GM12801 (cell line): ENCODE measurements at regions not wholly inside any gene's neighbourhood (a gene's known extent, or its start where the extent isn't known, plus 50 kb on each side); places are given as distances from the start of the nearest gene placed in this dataset.

Experiments used
- TF ChIP-seq, protein P1 (sequence below): IDR thresholded peaks from one replicate; pipeline ENCODE4 v1.5.1; 2011; ENCODE audit warnings: control low read depth; ENCODE audit not compliant: insufficient read length; ENCODE audit errors: extremely low read depth

DNA sequence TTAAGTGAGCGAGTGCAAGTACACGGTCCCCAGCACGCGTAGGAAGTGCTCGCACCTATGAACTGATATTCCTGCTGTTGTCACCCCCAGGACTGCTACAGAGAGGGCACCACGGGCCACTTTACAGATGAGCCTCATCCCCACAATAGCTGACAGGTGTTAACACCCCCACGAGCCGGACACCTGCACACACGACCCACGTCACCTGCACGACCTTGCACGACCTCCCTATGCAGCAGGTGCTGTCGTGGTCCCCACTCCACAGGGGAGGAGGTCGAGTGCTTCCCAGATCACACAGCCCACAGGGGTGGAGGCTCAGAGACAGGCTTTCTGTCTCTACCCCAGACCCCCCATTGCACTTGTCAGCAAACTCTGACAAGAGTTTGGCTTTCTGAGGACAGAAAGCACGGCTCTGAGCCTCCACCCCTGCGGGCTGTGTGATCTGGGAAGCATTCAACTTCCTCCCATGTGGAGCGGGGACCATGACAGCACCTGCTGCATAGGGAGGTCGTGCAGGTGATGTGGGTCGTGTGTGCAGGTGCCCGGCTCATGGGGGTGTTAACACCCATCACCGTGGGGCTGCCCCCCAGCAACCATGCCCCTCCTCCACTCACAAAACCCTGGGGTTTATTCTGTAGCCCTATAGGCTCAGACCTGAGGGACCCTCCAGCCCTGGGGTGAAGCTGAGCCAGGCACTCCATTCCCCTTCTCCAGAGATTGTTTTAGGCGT, 80.8 kb downstream of the MATN1 start:
- TF ChIP-seq, protein P1, sequence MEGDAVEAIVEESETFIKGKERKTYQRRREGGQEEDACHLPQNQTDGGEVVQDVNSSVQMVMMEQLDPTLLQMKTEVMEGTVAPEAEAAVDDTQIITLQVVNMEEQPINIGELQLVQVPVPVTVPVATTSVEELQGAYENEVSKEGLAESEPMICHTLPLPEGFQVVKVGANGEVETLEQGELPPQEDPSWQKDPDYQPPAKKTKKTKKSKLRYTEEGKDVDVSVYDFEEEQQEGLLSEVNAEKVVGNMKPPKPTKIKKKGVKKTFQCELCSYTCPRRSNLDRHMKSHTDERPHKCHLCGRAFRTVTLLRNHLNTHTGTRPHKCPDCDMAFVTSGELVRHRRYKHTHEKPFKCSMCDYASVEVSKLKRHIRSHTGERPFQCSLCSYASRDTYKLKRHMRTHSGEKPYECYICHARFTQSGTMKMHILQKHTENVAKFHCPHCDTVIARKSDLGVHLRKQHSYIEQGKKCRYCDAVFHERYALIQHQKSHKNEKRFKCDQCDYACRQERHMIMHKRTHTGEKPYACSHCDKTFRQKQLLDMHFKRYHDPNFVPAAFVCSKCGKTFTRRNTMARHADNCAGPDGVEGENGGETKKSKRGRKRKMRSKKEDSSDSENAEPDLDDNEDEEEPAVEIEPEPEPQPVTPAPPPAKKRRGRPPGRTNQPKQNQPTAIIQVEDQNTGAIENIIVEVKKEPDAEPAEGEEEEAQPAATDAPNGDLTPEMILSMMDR, result no peak

DNA sequence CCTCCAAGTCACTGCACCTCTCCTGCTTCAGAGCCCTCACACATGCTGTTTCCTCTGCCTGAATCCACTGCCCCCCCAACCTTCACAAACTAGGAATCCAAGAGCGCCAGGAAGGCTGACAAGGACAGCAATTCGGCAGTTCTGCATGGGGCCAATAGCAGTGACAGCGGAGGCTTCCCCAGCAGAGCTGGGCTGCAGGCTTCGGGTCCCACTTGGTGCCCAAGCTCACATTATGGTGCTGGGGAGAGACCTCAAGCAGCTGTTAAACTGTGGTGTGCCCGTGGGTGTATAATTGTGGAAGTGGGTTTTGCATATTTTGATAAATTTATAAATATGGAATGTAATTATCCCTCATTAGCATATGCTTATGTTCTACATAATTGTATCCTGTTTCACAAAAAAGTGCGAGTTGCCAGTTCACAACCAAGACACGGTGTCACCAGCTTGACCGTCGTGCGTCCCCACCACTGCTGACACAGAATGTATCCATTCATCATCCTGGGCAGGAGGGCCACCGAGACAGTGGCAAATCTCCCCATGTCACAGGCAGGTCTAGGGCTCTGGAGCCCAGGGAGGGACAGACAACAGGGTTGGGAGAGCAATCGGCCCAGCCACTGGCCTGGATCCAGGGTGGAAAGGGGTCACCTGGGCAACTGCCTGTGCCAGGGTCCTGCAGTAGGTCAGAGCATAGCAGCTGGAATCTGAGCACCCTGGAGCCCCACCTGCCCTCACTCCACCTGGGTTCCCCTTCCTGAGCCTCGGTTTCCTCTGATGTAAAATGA, 81.6 kb downstream of the MATN1 start:
- TF ChIP-seq, protein P1, result no peak

DNA sequence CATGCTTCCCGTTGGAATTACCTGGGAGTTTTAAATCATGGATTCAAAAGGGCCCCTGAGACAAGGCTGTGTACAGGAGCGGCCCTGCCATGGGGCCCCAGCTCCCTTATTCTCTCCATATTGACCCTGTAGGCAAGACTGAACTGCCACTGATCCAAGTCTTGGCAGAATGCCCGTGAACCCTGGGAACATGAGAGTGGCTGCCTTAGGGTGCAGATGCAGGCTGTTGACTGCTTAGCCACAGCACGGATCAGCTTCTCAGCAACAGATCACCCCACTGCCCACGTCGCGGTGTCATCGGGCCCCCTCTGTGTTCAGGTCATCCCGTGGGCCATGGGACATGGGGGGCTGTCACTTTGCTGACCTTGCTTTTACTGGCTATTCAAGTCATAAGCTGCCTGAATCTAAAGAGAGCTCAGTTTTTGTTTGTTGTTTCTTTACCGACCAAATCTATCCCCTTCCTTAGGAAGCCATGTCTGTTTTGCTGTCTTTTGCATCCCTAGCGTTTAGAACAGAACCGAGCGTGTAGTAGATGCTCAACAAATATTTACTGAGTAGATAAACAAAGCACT, 83.4 kb downstream of the MATN1 start:
- TF ChIP-seq, protein P1, result no peak

DNA sequence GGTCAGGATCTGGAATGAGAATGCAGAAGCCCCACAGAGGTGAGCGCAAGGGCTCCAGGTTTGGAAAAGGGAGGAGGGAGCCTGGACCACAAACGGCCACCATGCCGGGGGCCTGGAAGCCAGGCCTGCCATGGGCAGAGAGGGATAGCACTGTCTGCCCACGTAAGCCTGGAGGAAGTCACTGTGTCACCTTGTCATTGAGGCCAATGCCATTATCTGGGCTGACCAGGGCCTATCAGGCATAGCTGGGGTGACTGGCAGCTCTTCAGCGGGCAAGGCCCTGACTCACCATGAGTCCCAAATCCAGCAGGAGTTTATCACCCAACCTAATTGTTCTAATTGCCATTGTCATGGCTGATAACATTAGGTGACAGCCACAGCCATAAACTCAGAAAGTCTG, 84.6 kb downstream of the MATN1 start:
- TF ChIP-seq, protein P1, result no peak

DNA sequence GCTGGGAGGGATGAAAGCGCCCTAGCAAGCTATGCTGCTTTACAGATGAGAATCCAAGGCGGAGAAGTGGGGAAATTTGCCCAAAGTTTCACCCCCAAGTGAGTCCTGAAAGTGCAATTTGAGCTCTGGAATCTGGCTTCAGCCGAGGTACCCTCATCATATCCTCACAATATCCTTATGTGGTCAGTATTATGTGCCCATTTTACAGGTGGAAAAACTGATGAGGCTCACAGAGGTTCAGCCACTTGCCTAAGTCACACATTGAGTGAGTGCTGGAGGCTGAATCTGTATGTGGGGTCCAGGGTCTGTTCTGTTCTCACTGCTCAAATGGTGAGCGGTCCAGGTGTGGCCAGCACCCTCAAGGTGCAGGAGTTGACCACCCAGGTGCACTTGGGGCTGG, 85.3 kb downstream of the MATN1 start:
- TF ChIP-seq, protein P1, result no peak

DNA sequence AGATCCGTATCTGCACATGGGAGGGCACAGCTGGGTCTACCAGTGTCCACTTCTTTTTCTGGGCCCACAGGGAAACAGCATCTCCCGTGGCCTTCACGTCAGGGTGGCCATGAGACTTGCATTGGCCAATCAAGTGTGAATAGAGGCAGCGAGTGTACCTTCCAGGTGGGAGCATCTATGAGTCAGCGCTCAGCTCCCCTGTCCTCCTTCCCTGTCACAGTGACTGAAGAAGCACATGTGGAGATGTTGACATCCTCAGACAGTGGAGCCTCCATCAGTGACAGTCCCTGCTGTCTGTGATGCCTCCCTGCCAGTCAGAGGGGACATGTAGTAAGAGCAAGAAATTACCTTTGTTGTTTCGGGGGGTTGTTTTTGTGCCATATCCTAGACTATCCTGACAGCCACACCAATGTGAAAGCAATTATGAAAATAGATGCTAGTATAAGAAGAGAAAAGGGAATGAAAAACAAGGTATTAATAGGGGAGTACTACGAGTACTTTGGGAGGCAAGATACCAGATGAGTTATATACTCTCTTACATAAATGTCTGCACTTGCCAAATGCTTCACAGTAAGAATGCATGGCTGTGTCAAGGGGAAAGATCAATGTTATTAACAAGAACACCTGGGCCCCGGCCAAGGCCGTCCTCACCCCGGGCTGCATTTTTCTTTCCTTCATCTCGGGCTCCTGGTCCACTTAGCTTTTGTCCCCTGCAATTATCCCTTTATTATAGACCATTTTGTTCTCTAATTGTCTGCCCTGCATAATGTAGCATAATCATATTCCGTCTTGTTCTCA, 86.0 kb downstream of the MATN1 start:
- TF ChIP-seq, protein P1, result no peak

DNA sequence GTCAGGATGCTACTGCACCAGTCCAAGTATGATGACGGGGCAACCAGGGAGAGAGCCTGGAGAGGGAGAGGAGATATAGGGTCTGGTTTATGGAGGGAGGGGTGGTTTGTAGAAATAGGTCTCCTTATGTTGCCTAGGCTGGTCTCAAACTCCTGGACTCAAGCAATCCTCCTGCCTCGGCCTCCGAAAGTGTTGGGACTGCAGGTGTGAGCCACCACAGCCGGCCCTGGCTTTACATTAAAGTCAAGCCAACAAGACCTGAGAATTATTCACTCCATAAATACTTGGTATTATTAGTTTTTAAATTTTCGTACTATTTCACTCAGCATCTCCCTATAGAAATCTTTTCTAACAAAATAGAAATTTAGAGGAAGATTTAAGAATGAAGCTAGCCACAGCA, 86.8 kb downstream of the MATN1 start:
- TF ChIP-seq, protein P1, result no peak
